ENCODE measurements at regions not wholly inside any gene's neighbourhood (a gene's known extent, or its start where the extent isn't known, plus 50 kb on each side); places are given as distances from the start of the nearest gene placed in this dataset.

DNA sequence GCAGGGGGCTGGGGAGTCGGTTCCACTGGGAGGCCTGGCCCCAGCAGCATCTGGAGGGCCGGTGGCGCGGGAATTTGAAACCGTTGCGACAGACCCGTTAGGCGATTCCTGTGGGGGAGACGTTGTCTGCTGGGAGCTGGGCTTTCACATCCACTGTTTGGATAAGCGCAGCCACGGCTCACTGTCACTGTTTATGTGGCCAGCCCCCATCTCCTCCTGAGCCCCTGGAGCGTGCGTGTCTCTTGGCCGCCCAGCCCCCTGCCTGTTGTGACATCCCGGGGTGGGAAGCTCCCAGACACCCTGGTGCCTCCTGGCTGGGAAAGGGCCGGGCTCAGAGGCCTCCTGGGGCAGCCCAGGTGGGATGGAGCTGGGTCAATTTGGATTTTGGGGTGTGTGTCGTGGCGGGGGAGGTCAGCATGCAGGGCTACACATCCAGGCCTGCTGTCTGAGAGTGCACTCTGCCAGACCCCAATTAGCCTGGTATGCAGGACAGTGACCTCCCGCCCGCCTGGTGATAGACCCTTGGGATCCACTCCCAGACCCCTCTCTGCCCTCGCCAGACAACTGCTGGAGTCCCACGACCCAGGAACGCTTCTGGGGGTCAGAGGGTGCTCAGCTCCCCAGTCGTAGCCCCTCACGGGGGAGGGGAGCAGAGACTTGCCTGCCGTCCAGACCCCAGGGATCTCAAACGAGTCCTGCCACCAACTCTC lies 62.0 kb upstream of the RNU6ATAC start:
- no peak for DNase-seq (ENCODE audit: low read depth)
- H3K4me3 ChIP-seq (ENCODE audit: low read depth, low read length) = no peak overlapping the region
- TF ChIP-seq, protein P1, sequence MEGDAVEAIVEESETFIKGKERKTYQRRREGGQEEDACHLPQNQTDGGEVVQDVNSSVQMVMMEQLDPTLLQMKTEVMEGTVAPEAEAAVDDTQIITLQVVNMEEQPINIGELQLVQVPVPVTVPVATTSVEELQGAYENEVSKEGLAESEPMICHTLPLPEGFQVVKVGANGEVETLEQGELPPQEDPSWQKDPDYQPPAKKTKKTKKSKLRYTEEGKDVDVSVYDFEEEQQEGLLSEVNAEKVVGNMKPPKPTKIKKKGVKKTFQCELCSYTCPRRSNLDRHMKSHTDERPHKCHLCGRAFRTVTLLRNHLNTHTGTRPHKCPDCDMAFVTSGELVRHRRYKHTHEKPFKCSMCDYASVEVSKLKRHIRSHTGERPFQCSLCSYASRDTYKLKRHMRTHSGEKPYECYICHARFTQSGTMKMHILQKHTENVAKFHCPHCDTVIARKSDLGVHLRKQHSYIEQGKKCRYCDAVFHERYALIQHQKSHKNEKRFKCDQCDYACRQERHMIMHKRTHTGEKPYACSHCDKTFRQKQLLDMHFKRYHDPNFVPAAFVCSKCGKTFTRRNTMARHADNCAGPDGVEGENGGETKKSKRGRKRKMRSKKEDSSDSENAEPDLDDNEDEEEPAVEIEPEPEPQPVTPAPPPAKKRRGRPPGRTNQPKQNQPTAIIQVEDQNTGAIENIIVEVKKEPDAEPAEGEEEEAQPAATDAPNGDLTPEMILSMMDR (IDR thresholded peaks at IDR 0.05; ENCODE audit: low read depth, low read length, missing control alignments) = no peak

DNA sequence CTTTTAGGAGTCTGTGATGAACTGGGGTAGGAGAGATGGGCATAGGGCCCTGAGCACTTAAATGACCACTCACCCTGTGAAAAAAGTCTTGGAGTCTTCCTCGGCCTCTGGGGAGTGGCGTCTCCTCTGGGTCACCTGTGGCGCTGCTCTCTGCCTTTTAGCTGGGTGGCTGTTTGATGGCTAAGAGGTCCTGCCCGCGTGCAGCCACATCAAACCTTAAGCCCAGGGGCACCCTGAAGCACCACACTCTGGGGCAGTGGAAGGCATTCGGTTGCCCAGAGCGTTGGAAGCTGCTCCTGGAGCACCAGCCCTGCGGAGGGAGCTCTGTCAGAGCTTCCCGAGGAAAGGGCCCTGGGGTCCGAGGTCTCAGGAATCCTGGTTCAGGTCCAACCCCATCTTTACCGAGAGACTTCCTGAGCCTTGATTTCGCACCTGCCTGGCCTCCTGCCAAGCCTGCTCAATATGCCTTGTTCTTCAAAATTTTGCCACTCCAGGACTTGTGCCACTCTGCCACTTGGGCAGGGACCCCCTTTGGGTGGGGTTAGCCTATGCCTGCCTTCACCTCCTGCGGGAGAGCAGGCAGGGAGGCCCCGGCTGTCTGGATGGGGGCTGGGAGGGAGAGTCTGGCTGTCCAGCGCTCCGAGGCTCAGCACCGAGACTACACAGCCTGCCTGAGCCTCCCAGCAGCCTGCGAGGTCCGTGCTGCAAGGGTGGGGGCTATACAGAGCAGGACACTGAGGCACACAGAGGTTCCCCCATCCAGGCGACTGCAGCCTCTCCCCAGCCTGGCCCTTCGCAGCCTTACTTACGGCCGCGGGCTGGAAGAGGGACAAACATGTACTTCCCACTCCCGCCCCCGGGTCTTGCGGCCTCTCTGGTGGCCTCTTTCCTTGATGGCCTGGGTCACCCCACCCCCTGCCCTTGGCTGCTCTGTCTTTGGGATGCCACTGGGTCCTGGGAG lies 63.4 kb upstream of the RNU6ATAC start:
- TF ChIP-seq, protein P1 (IDR thresholded peaks at IDR 0.05; ENCODE audit: low read depth, low read length, missing control alignments) = no peak
- H3K4me3 ChIP-seq (ENCODE audit: low read depth, low read length) = no peak overlapping the region
- DNase-seq (ENCODE audit: low read depth) = no peak

DNA sequence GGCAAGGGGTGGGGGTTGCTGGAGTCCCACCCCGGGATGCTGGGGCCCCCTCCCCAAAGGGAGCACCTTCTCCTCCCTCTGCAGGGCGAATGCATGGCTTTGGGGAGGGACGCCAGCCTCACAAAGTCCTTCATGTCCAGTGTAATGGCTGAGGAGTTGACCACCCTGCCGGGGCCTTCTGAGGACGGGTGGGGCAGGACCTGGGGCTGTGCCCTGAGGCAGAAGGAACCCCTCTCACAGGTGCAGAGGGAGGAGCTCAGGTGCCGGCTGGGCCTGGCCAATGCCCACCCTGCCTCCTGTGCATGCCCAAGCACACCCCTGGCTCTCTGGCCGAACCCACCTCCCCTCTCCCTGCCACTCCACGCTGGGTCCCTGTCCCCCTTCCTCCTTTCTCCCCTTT lies 64.3 kb upstream of the RNU6ATAC start:
- TF ChIP-seq, protein P1 (IDR thresholded peaks at IDR 0.05; ENCODE audit: low read depth, low read length, missing control alignments) = no peak
- H3K4me3 ChIP-seq (ENCODE audit: low read depth, low read length) = no peak overlapping the region
- DNase-seq (ENCODE audit: low read depth) = no peak

GRCh38 chr9:134229466-134230091 lies 65.2 kb upstream of the RNU6ATAC start:
- DNase-seq (ENCODE audit: low read depth) = no peak
- no peak overlapping the region for H3K4me3 ChIP-seq (ENCODE audit: low read depth, low read length)
- TF ChIP-seq, protein P1 (IDR thresholded peaks at IDR 0.05; ENCODE audit: low read depth, low read length, missing control alignments) = no peak

DNA sequence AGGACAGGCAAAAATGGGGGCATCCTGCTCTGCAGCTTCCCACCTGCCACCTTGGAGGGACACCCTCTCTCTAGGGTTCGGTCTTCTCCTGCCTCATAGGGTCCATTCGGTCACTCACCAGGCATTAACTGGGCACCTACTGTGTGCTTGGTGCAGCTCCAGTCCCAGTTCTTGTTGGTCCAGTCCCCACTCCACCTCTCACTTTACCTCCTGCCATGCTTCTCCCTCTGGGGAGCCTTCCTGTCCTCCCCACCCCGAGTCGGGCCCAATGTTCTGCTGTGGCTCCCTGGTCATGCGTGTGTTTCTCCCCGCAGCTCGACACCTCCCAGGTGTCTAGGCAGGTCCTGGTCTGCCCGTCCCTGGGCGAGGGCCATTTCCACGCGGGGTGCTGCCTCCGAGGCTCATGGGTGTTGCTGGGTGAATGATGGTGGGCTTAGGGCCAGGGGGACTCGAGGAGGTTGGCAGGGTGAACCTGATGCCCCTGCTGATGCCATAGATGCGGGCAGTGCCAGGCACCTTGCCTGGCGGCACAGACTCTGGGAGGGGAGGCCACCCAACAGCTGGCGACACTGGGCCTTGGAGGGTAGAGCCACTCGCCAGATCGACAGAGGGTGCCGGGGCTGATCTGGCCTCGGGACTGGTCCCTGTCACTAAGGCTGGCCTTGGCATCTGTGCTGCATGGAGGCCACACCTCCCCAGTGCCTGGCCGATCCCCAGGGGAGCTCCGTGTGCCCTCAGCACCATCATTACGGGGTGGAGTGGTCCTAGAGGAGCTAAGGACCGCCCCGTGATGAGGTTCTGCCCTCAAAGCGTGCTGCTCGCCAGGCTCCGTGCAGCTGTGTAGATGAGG lies 66.0 kb upstream of the RNU6ATAC start:
- H3K4me3 ChIP-seq (ENCODE audit: low read depth, low read length) = no peak overlapping the region
- TF ChIP-seq, protein P1 (IDR thresholded peaks at IDR 0.05; ENCODE audit: low read depth, low read length, missing control alignments) = no peak

GRCh38 chr9:134230942-134231325 lies 66.6 kb upstream of the RNU6ATAC start:
- no peak for DNase-seq (ENCODE audit: low read depth)
- no peak overlapping the region for H3K4me3 ChIP-seq (ENCODE audit: low read depth, low read length)
- TF ChIP-seq, protein P1 (IDR thresholded peaks at IDR 0.05; ENCODE audit: low read depth, low read length, missing control alignments) = no peak

More for the DNA sequence above, 66.0 kb upstream of the RNU6ATAC start:
- no peak for DNase-seq (ENCODE audit: low read depth)
